ENCODE measurements at regions not wholly inside any gene's neighbourhood (a gene's known extent, or its start where the extent isn't known, plus 50 kb on each side); places are given as distances from the start of the nearest gene placed in this dataset.
A peak's percentile ranks its signal among the peaks of the same experiment; 100 is the strongest.

DNA sequence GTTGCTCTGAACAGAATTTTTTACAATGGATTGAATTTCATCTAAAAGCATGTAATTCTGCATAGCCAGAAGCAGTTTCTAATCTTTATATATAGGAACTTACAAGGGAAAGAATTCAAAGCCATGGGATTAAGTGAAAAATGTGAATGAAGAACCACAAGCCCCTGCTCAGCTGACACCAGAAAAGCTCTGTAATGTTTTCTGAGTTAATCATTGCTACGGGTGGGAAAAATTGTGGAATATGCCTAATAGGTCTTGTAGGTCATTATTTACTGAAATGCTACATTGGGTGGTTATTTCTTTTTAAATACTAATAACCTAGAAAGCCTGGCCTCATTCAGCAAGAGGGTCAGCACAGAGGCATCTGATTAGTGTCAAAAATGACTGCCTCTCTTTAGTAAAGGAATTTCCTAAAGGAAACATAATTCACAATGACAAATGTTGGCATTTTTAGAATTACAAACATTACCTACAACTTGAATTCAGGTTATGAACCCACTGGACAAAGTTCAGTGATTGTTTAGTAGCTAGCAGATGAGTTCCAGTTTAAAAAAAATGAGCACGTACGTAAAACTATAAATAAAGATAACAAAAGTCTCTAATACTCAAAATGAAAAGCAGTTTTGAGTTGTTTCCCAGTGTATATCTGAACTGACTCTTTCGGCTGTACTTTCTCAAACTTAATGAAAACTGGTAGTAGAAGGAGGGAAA is 75.3 kb downstream of the BMP4 start:
- peak overlapping the region; percentile 75 for H3K4me2 ChIP-seq
- H3K4me1 ChIP-seq = peaks cover 31% of the 10 kb centered on the region
- peak in 1 of 2 experiments; percentile 35 for DNase-seq (ENCODE audit: low read depth in 1 of 2, low spot score in 1 of 2)
- H3K4me3 ChIP-seq = peak overlapping the region; percentile 13; the same call in 1 of the 3 replicates
- ChIA-PET CTCF (no interaction called here), POLR2A (no interaction called here)
- TF ChIP-seq ZNF302 (CRISPR knock-in tag; IDR thresholded peaks at IDR 0.05) (no peak), CBX2 (IDR thresholded peaks at IDR 0.05; ENCODE audit: borderline replicate concordance, low read depth) (no peak), ZFP36 (IDR thresholded peaks at IDR 0.05; ENCODE audit: borderline replicate concordance, partially characterized antibody) (no peak), SREBF2 (IDR thresholded peaks at IDR 0.05) (no peak), RNF2 (IDR thresholded peaks at IDR 0.05; ENCODE audit: borderline replicate concordance, low read depth) (no peak), MAZ (IDR thresholded peaks at IDR 0.05; ENCODE audit: borderline replicate concordance, low read depth, low read length) (no peak), POLR2AphosphoS2 (conservative IDR thresholded peaks at IDR 0.05; ENCODE audit: low read length) (no peak), HOXB13 (CRISPR knock-in tag; IDR thresholded peaks at IDR 0.05; ENCODE audit: low read depth) (no peak), HOXA7 (CRISPR knock-in tag; IDR thresholded peaks at IDR 0.05) (no peak), POLR2A (IDR thresholded peaks at IDR 0.05; ENCODE audit: low read length) (no peak), FOSB (CRISPR knock-in tag; IDR thresholded peaks at IDR 0.05) (no peak), HDAC2 (IDR thresholded peaks at IDR 0.05) (no peak), GATA3 (IDR thresholded peaks at IDR 0.05; ENCODE audit: borderline replicate concordance) (no peak), KDM5A (IDR thresholded peaks at IDR 0.05) (no peak), RARB (CRISPR knock-in tag; IDR thresholded peaks at IDR 0.05) (no peak), JUNB (IDR thresholded peaks at IDR 0.05) (no peak)
- 3% methylated on average over 4 of the region's 4 CpGs for whole genome bisulfite sequencing (ENCODE audit: missing lambda C conversion rate)
- ATAC-seq = peak in 1 of 2 experiments; percentile 48; a peak in 4 of 6 replicates
- peak overlapping the region; percentile 31 to 54; a peak in 5 of 6 replicates for H3K27ac ChIP-seq
- peak; percentile 74 for FAIRE-seq
- no peaks in the 10 kb centered on the region for H3K9me3 ChIP-seq

DNA sequence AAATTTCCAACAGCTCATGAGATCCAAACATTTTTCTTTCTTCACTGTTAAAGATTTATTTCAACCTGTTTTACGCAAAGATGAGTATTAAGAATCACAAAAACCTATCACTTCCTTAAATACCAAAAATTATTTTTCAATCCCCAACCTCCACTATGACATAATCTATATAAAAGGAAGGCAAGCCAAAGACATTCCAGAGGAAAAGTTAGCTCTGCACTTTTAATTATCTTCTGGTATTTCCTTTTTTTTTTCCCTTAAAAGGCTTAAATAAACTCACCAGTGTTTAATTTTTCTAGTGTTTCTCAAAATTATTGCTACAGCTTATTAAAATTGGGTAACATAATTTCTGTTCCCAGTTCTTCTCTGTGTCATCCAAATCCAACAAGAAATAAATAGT is 75.9 kb downstream of the BMP4 start:
- WGBS (ENCODE audit: missing lambda C conversion rate) = 96% methylated on average over 1 of the region's 1 CpG
- CTCF ChIA-PET = interaction anchor here (0.6 kb wide), 1 partner anchor 197 kb away, joined by 3 read pairs; no protein-coding TSS in a partner anchor
- Histone ChIP-seq H3K4me1 (peaks cover 31% of the 10 kb centered on the region), H3K4me3 (no peak overlapping the region), H3K4me2 (peak overlapping the region; percentile 75), H3K27ac (peak overlapping the region in 1 of 2 experiments; percentile 31; a peak in 2 of 6 replicates), H3K9me3 (no peaks in the 10 kb centered on the region)
- no peak for FAIRE-seq
- DNase-seq (ENCODE audit: low read depth in 1 of 2, low spot score in 1 of 2) = no peak
- POLR2A ChIA-PET = no interaction called here
- no peak for TF ChIP-seq CHD2 (IDR thresholded peaks at IDR 0.05; ENCODE audit: low read length, partially characterized antibody)
- no peak for ATAC-seq

DNA sequence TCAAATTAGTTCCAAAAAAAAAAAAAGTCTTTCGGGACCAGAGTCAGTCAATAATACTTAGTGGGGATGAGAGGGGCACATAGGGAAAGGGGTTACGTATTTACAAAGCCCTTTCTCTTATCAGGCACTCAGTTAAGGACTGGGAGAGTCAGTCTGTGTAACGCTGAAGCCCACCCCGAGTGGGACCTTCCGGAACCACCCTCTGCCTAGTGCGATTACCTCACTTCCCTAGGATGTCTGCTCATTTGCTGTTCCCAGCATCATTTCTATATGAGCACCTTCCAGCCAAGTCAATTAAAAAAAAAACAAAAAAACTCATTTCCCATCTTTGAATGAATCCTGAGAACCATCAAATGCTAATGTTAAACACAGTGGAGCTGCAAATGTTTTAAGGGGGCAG is 76.9 kb downstream of the BMP4 start:
- FAIRE-seq (no peak), ATAC-seq (no peak), DNase-seq (ENCODE audit: low read depth in 1 of 2, low spot score in 1 of 2) (no peak)
- TF ChIP-seq ZC3H11A (IDR thresholded peaks at IDR 0.05) (no peak), FOXS1 (CRISPR knock-in tag; IDR thresholded peaks at IDR 0.05) (no peak), CHD2 (IDR thresholded peaks at IDR 0.05; ENCODE audit: low read length, partially characterized antibody) (no peak), POLR2AphosphoS2 (conservative IDR thresholded peaks at IDR 0.05; ENCODE audit: low read length) (no peak), NR3C1 (IDR thresholded peaks at IDR 0.05) (no peak), JUNB (IDR thresholded peaks at IDR 0.05) (no peak), FOSB (CRISPR knock-in tag; IDR thresholded peaks at IDR 0.05) (no peak), TP53 (CRISPR knock-in tag; IDR thresholded peaks at IDR 0.05) (no peak), CBX2 (IDR thresholded peaks at IDR 0.05; ENCODE audit: borderline replicate concordance, low read depth) (no peak), CBX8 (IDR thresholded peaks at IDR 0.05) (no peak), RCOR1 (IDR thresholded peaks at IDR 0.05; ENCODE audit: low read depth, low read length) (no peak), PHF8 (IDR thresholded peaks at IDR 0.05; ENCODE audit: borderline replicate concordance, low read depth) (no peak), KDM5A (IDR thresholded peaks at IDR 0.05) (no peak)
- TF ChIP-seq, protein P1, sequence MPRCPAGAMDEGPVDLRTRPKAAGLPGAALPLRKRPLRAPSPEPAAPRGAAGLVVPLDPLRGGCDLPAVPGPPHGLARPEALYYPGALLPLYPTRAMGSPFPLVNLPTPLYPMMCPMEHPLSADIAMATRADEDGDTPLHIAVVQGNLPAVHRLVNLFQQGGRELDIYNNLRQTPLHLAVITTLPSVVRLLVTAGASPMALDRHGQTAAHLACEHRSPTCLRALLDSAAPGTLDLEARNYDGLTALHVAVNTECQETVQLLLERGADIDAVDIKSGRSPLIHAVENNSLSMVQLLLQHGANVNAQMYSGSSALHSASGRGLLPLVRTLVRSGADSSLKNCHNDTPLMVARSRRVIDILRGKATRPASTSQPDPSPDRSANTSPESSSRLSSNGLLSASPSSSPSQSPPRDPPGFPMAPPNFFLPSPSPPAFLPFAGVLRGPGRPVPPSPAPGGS (IDR thresholded peaks at IDR 0.05) = no peak
- TF ChIP-seq, protein P2, sequence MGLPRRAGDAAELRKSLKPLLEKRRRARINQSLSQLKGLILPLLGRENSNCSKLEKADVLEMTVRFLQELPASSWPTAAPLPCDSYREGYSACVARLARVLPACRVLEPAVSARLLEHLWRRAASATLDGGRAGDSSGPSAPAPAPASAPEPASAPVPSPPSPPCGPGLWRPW (IDR thresholded peaks at IDR 0.05) = no peak
- TF ChIP-seq, protein P3, sequence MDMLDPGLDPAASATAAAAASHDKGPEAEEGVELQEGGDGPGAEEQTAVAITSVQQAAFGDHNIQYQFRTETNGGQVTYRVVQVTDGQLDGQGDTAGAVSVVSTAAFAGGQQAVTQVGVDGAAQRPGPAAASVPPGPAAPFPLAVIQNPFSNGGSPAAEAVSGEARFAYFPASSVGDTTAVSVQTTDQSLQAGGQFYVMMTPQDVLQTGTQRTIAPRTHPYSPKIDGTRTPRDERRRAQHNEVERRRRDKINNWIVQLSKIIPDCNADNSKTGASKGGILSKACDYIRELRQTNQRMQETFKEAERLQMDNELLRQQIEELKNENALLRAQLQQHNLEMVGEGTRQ (IDR thresholded peaks at IDR 0.05) = no peak
- Histone ChIP-seq H3K4me1 (peaks cover 31% of the 10 kb centered on the region), H3K9me3 (no peaks in the 10 kb centered on the region), H3K4me2 (no peak overlapping the region), H3K4me3 (no peak overlapping the region), H3K27ac (no peak overlapping the region)
- POLR2A ChIA-PET = no interaction called here
- WGBS (ENCODE audit: missing lambda C conversion rate) = 87% methylated on average over 6 of the region's 6 CpGs
- CTCF ChIA-PET = no interaction called here

Measured in A549 (cell line).